K562 (cell line): ENCODE measurements at regions not wholly inside any gene's neighbourhood (a gene's known extent, or its start where the extent isn't known, plus 50 kb on each side); places are given as distances from the start of the nearest gene placed in this dataset.
A peak's percentile ranks its signal among the peaks of the same experiment; 100 is the strongest.

ENCODE experiments used
- ATAC-seq: fragments of 200-7000 bp; cut with Tn5 transposase; 3 replicates; pipeline ENCODE4 v1.9.1; 2020; ENCODE audit warnings: moderate library complexity
- BruUV-seq: library from RNA; stranded (reverse); fragments of 400-500 nt; replicated peaks from 2 replicates; lab custom pipeline; 2021; lab: Mats Ljungman, UMichigan
- CTCF ChIA-PET: fragments of 300-600 bp; formaldehyde crosslinking; extraction: SDS; loops from one replicate; lab custom pipeline; 2021; ENCODE audit warnings: low intra/inter-chr PET ratio; lab: Yijun Ruan, JAX
- POLR2A ChIA-PET: fragments of 300-600, 350-650 bp; sonication (Branson Sonifier 250); formaldehyde crosslinking; extraction: SDS; loops from one replicate; lab custom pipeline; 2021; ENCODE audit warnings: antibody characterized with exemption, inconsistent platforms; lab: Yijun Ruan, JAX
- DNase-seq, 4 experiments: peaks; one replicate each; pipeline versions ENCODE4 v3.0.0 to v3.0.0-alpha.2; 2011 to 2018; ENCODE audit warnings: low spot score in 3 of 4, mixed read lengths in 3 of 4; ENCODE audit errors: extremely low read depth in 1 of 4
- FAIRE-seq: peaks from 2 replicates; lab custom pipeline; 2011; peaks lifted over from hg19 to GRCh38; lab: Jason Lieb, UNC
- H2AFZ ChIP-seq: 2 replicates; pipeline ENCODE4 v1.6.0; 2011; ENCODE audit warnings: low read depth, low read length, control low read depth, inconsistent platforms
- H3K27ac ChIP-seq: fragments of 200-600 bp; 3 replicates; pipeline ENCODE4 v1.8.0; 2011; ENCODE audit warnings: low read depth, mild to moderate bottlenecking, control low read depth, inconsistent platforms, low read length, moderate library complexity, mixed read lengths; ENCODE audit errors: extremely low read depth
- H3K27me3 ChIP-seq, 2 experiments: fragments of 300-600 bp in 1 of 2; 2 replicates in 1 of 2; 3 replicates in 1 of 2; pipeline versions ENCODE4 v1.6.0 to v1.8.0; 2011; ENCODE audit warnings: inconsistent platforms in 2 of 2, low read length in 2 of 2, mild to moderate bottlenecking in 1 of 2, mixed read lengths in 1 of 2, moderate library complexity in 1 of 2; ENCODE audit not compliant: control insufficient read depth in 2 of 2, insufficient read depth in 2 of 2
- H3K36me3 ChIP-seq: fragments of 300-600 bp; 3 replicates; pipeline ENCODE4 v1.8.0; 2011; ENCODE audit warnings: mild to moderate bottlenecking, low read length, inconsistent platforms; ENCODE audit not compliant: control insufficient read depth, insufficient read depth
- H3K4me1 ChIP-seq, 2 experiments: fragments of 200-600 bp in 1 of 2; replicated peaks in 1 of 2; 2 replicates in 1 of 2; 3 replicates in 1 of 2; pipeline versions ENCODE4 v1.5.1 to v1.8.0; 2011; ENCODE audit warnings: inconsistent platforms in 2 of 2, low read length in 2 of 2, mild to moderate bottlenecking in 1 of 2, mixed read lengths in 1 of 2, moderate library complexity in 1 of 2; ENCODE audit not compliant: control insufficient read depth in 2 of 2, insufficient read depth in 2 of 2
- H3K4me2 ChIP-seq: 2 replicates; pipeline ENCODE4 v1.6.1; 2011; ENCODE audit warnings: low read length, control low read depth, inconsistent platforms, mixed read lengths; ENCODE audit not compliant: insufficient read depth
- H3K4me3 ChIP-seq: fragments of 200-600 bp; sonication (generic), shearing (Covaris generic); 2 replicates; pipeline ENCODE4 v1.5.1; 2016; ENCODE audit warnings: control low read depth, inconsistent platforms
- H3K79me2 ChIP-seq: fragments of 200-600 bp; 3 replicates; pipeline ENCODE4 v1.8.0; 2011; ENCODE audit warnings: low read length, inconsistent platforms; ENCODE audit not compliant: control insufficient read depth, insufficient read depth
- H3K9ac ChIP-seq, 2 experiments: 2 replicates each; pipeline versions ENCODE4 v1.6.0 to v1.6.1; 2011; ENCODE audit warnings: low read depth in 2 of 2, low read length in 2 of 2, control low read depth in 1 of 2, inconsistent platforms in 1 of 2, mild to moderate bottlenecking in 1 of 2, mixed read lengths in 1 of 2; ENCODE audit not compliant: insufficient read depth in 1 of 2
- H3K9me1 ChIP-seq: one replicate; pipeline ENCODE4 v1.6.0; 2011; ENCODE audit warnings: inconsistent platforms, mild to moderate bottlenecking, low read length, moderate library complexity; ENCODE audit not compliant: control insufficient read depth, insufficient read depth
- H3K9me3 ChIP-seq: replicated peaks from 2 replicates; pipeline ENCODE4 v1.5.1; 2011; ENCODE audit warnings: low read depth, low read length, inconsistent platforms; ENCODE audit not compliant: control insufficient read depth, insufficient read depth
- H4K20me1 ChIP-seq: replicated peaks from 2 replicates; pipeline ENCODE4 v1.6.1; 2011; ENCODE audit warnings: low read length, inconsistent platforms, mixed read lengths; ENCODE audit not compliant: control insufficient read depth, insufficient read depth
- CCAR2 ChIP-seq: fragments of 200-400 bp; formaldehyde crosslinking; IDR thresholded peaks from 2 replicates; pipeline ENCODE4 v1.6.1; 2017; ENCODE audit warnings: mild to moderate bottlenecking, low read depth, low read length
- E2F3 ChIP-seq: fragments of 250-450 bp; sonication (Bioruptor Pico); IDR thresholded peaks from 2 replicates; pipeline ENCODE4 v1.4.0; 2020; ENCODE audit warnings: mild to moderate bottlenecking
- MAFG ChIP-seq: fragments of 450-650 bp; conservative IDR thresholded peaks from 2 replicates; pipeline ENCODE4 v1.6.1; 2016; ENCODE audit warnings: missing genetic modification characterization, missing compliant biosample characterization
- SNIP1 ChIP-seq: fragments of 450-650 bp; IDR thresholded peaks from 2 replicates; pipeline ENCODE4 v1.7.1; 2017; ENCODE audit warnings: low read depth, mild to moderate bottlenecking
- ZNF184 ChIP-seq: sonication (generic); formaldehyde crosslinking; IDR thresholded peaks from 2 replicates; pipeline ENCODE4 v1.5.0; 2020; ENCODE audit warnings: missing genetic modification reagents
- ZNF764 ChIP-seq: fragments of 250-450 bp; sonication (Bioruptor Pico); IDR thresholded peaks from 2 replicates; pipeline ENCODE4 v1.4.0; 2020; ENCODE audit warnings: low read depth, mild to moderate bottlenecking, moderate library complexity
- WGBS: fragments of 100-300 bp; shearing (Covaris generic); methylation state at CpG from one replicate; pipeline ENCODE4 v1.1.6; 2016; ENCODE audit warnings: low coverage, mixed read lengths; ENCODE audit not compliant: insufficient coverage; ENCODE audit errors: missing lambda C conversion rate; 5-methylcytosine and 5-hydroxymethylcytosine counted together
- in situ Hi-C: fragments of 300-500 bp; cut with MboI; formaldehyde crosslinking; loops from 4 replicates; pipeline ENCODE4 v1.15.0; 2018; ENCODE audit warnings: inconsistent platforms, mixed read lengths
- intact Hi-C: fragments of 100-400 bp; cut with micrococcal nuclease; formaldehyde crosslinking; loops from 2 replicates; pipeline ENCODE4 v1.14.2; 2022
- TF ChIP-seq, protein P1 (sequence below): sonication (generic); formaldehyde crosslinking; IDR thresholded peaks from 2 replicates; pipeline ENCODE4 v1.9.0; 2022; ENCODE audit warnings: mild to moderate bottlenecking, missing genetic modification reagents
- TF ChIP-seq, protein P2 (sequence below): sonication (generic); formaldehyde crosslinking; IDR thresholded peaks from 2 replicates; pipeline ENCODE4 v1.8.1; 2023; ENCODE audit warnings: mild to moderate bottlenecking, missing genetic modification reagents, moderate library complexity
- TF ChIP-seq, protein P3 (sequence below): fragments of 250-450 bp; sonication (Bioruptor Pico); IDR thresholded peaks from 2 replicates; pipeline ENCODE4 v1.4.0; 2020; ENCODE audit warnings: mild to moderate bottlenecking, moderate library complexity
- TF ChIP-seq, protein P4 (sequence below): sonication (generic); formaldehyde crosslinking; IDR thresholded peaks from 2 replicates; pipeline ENCODE4 v1.8.1; 2022; ENCODE audit warnings: missing genetic modification reagents

DNA sequence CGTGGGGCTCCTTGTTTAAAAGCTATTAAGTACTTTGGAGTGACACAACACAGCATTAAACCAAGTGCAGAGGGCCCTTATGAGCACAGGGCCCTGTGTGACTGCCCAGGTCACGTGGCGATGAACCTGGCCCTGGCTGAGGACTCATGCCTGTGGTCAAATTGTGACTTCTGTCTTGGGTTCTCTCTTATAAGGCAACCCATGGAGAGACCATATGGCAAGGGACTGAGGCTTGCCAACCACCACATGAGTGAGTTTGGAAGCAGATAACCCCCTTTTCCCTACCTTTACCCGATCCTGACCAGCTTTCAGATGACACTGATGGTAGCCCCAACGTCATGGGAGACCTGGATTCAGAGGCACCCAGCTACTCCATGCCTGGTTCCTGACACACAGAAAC, 140.5 kb downstream of the ZBTB18 start:
- Histone ChIP-seq H3K9ac (no peak overlapping the region), H4K20me1 (no peaks in the 10 kb centered on the region), H3K4me3 (no peak overlapping the region), H3K27me3 (peaks cover 7 to 24% of the 10 kb centered on the region in 2 experiments; a peak in 3 of 5 replicates), H3K9me1 (no peaks in the 10 kb centered on the region), H3K4me1 (no peaks in the 10 kb centered on the region; a peak in 1 of 5 replicates), H3K27ac (no peak overlapping the region), H3K79me2 (no peaks in the 10 kb centered on the region), H2AFZ (no peak overlapping the region), H3K4me2 (no peak overlapping the region), H3K9me3 (no peaks in the 10 kb centered on the region), H3K36me3 (no peaks in the 10 kb centered on the region)
- no peak for ATAC-seq
- in situ Hi-C loops = no loop called here
- no peak for FAIRE-seq
- BruUV-seq = no TSS peak
- intact Hi-C loops = no loop called here
- CTCF ChIA-PET = no interaction called here
- 0% methylated on average over 5 of the region's 5 CpGs for WGBS
- TF ChIP-seq, protein P1, sequence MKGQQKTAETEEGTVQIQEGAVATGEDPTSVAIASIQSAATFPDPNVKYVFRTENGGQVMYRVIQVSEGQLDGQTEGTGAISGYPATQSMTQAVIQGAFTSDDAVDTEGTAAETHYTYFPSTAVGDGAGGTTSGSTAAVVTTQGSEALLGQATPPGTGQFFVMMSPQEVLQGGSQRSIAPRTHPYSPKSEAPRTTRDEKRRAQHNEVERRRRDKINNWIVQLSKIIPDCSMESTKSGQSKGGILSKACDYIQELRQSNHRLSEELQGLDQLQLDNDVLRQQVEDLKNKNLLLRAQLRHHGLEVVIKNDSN (CRISPR knock-in tag) = peak; percentile 47; the same call in 1 of the 2 replicates
- TF ChIP-seq CCAR2 = no peak
- POLR2A ChIA-PET = no interaction called here
- DNase-seq = no peak

DNA sequence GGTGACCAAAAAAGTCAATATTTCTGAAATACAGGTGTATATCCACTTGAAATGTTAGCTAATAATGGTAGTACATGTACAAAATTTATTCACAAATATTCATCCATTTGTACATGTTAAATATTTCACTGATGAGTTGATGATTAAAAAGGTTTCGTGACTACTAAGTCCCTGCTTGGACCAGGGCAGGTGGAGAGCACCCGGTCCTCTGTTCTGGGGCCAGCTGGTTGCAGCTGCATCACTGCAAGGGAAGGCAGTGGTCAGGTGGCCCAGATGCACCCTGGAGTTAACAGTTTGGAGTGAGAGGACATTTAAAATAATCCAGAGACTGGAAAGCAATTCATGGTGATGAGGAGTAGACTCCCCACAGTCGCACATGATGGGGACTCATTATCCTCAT, 141.2 kb downstream of the ZBTB18 start:
- intact Hi-C loops (no loop called here), in situ Hi-C loops (no loop called here)
- H3K79me2 ChIP-seq = no peaks in the 10 kb centered on the region
- FAIRE-seq (no peak), DNase-seq (no peak), ATAC-seq (no peak)
- no peak overlapping the region for H3K4me3 ChIP-seq
- H2AFZ ChIP-seq = no peak overlapping the region
- H3K9me3 ChIP-seq = no peaks in the 10 kb centered on the region
- H3K4me2 ChIP-seq = no peak overlapping the region
- no peaks in the 10 kb centered on the region for H4K20me1 ChIP-seq
- H3K9ac ChIP-seq = no peak overlapping the region
- no peaks in the 10 kb centered on the region for H3K36me3 ChIP-seq
- no peaks in the 10 kb centered on the region for H3K4me1 ChIP-seq
- no TSS peak for BruUV-seq
- CTCF ChIA-PET = no interaction called here
- 0% methylated on average over 3 of the region's 3 CpGs for WGBS
- H3K9me1 ChIP-seq = no peaks in the 10 kb centered on the region
- H3K27me3 ChIP-seq = peaks cover 6 to 17% of the 10 kb centered on the region in 2 experiments; a peak in 3 of 5 replicates
- H3K27ac ChIP-seq = no peak overlapping the region
- POLR2A ChIA-PET = no interaction called here
- no peak for TF ChIP-seq ZNF764 (CRISPR knock-in tag)
- no peak for TF ChIP-seq E2F3 (CRISPR knock-in tag)
- TF ChIP-seq, protein P2, sequence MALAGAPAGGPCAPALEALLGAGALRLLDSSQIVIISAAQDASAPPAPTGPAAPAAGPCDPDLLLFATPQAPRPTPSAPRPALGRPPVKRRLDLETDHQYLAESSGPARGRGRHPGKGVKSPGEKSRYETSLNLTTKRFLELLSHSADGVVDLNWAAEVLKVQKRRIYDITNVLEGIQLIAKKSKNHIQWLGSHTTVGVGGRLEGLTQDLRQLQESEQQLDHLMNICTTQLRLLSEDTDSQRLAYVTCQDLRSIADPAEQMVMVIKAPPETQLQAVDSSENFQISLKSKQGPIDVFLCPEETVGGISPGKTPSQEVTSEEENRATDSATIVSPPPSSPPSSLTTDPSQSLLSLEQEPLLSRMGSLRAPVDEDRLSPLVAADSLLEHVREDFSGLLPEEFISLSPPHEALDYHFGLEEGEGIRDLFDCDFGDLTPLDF (CRISPR knock-in tag) = no peak
- TF ChIP-seq ZNF184 (CRISPR knock-in tag) = no peak
- TF ChIP-seq, protein P3, sequence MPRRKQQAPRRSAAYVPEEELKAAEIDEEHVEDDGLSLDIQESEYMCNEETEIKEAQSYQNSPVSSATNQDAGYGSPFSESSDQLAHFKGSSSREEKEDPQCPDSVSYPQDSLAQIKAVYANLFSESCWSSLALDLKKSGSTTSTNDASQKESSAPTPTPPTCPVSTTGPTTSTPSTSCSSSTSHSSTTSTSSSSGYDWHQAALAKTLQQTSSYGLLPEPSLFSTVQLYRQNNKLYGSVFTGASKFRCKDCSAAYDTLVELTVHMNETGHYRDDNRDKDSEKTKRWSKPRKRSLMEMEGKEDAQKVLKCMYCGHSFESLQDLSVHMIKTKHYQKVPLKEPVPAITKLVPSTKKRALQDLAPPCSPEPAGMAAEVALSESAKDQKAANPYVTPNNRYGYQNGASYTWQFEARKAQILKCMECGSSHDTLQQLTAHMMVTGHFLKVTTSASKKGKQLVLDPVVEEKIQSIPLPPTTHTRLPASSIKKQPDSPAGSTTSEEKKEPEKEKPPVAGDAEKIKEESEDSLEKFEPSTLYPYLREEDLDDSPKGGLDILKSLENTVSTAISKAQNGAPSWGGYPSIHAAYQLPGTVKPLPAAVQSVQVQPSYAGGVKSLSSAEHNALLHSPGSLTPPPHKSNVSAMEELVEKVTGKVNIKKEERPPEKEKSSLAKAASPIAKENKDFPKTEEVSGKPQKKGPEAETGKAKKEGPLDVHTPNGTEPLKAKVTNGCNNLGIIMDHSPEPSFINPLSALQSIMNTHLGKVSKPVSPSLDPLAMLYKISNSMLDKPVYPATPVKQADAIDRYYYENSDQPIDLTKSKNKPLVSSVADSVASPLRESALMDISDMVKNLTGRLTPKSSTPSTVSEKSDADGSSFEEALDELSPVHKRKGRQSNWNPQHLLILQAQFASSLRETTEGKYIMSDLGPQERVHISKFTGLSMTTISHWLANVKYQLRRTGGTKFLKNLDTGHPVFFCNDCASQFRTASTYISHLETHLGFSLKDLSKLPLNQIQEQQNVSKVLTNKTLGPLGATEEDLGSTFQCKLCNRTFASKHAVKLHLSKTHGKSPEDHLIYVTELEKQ (CRISPR knock-in tag) = no peak
- no peak for TF ChIP-seq SNIP1
- no peak for TF ChIP-seq MAFG
- TF ChIP-seq, protein P4, sequence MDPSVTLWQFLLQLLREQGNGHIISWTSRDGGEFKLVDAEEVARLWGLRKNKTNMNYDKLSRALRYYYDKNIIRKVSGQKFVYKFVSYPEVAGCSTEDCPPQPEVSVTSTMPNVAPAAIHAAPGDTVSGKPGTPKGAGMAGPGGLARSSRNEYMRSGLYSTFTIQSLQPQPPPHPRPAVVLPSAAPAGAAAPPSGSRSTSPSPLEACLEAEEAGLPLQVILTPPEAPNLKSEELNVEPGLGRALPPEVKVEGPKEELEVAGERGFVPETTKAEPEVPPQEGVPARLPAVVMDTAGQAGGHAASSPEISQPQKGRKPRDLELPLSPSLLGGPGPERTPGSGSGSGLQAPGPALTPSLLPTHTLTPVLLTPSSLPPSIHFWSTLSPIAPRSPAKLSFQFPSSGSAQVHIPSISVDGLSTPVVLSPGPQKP (CRISPR knock-in tag) = no peak
